ENCODE measurements at regions not wholly inside any gene's neighbourhood (a gene's known extent, or its start where the extent isn't known, plus 50 kb on each side); places are given as distances from the start of the nearest gene placed in this dataset.

DNA sequence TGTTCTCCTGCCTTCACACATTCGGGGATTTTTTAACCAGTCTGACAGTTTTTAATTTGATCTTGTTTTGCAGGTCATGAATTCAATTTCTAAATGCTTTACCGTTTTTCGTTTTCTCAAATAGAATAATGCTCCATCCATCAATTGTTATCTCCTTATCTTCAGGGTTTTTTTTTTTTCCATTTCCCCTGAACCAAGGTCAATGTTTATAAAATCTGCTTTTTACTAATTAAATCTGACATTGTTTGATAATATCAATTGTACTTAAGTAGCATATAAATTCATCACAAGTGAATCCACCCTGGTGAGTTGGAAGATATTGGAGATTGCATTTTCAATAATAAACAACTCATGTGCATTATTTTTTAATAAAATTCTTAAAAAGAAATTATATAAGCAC, 2004.6 kb upstream of the WWC1 start:
- TF ChIP-seq POLR2A (IDR thresholded peaks at IDR 0.05) (no peak), POLR2AphosphoS5 (IDR thresholded peaks at IDR 0.05) (no peak), EP300 (IDR thresholded peaks at IDR 0.05; ENCODE audit: low read depth) (no peak)
- TF ChIP-seq, protein P1, sequence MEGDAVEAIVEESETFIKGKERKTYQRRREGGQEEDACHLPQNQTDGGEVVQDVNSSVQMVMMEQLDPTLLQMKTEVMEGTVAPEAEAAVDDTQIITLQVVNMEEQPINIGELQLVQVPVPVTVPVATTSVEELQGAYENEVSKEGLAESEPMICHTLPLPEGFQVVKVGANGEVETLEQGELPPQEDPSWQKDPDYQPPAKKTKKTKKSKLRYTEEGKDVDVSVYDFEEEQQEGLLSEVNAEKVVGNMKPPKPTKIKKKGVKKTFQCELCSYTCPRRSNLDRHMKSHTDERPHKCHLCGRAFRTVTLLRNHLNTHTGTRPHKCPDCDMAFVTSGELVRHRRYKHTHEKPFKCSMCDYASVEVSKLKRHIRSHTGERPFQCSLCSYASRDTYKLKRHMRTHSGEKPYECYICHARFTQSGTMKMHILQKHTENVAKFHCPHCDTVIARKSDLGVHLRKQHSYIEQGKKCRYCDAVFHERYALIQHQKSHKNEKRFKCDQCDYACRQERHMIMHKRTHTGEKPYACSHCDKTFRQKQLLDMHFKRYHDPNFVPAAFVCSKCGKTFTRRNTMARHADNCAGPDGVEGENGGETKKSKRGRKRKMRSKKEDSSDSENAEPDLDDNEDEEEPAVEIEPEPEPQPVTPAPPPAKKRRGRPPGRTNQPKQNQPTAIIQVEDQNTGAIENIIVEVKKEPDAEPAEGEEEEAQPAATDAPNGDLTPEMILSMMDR (IDR thresholded peaks at IDR 0.05): no peak

All from transverse colon (tissue), 4 donors.